Endodermal cell (in vitro differentiated cells): ENCODE measurements at regions not wholly inside any gene's neighbourhood (a gene's known extent, or its start where the extent isn't known, plus 50 kb on each side); places are given as distances from the start of the nearest gene placed in this dataset.

Experiments used
- DNase-seq: peaks from one replicate; pipeline ENCODE4 v3.0.0-alpha.2; 2017
- H3K27ac ChIP-seq: 2 replicates; pipeline ENCODE4 v1.5.1; 2013; ENCODE audit warnings: mild to moderate bottlenecking, low read depth, low read length, moderate library complexity
- H3K27me3 ChIP-seq: 2 replicates; pipeline ENCODE4 v1.6.1; 2013; ENCODE audit warnings: mild to moderate bottlenecking, low read length, moderate library complexity; ENCODE audit not compliant: insufficient read depth, control insufficient read depth, poor library complexity, severe bottlenecking
- H3K36me3 ChIP-seq: 2 replicates; pipeline ENCODE4 v1.7.0; 2013; ENCODE audit warnings: mild to moderate bottlenecking, low read length, moderate library complexity; ENCODE audit not compliant: control insufficient read depth, insufficient read depth
- H3K4me1 ChIP-seq: one replicate; pipeline ENCODE4 v1.7.0; 2013; ENCODE audit warnings: low read length; ENCODE audit not compliant: control insufficient read depth, insufficient read depth
- H3K4me3 ChIP-seq: 2 replicates; pipeline ENCODE4 v1.5.1; 2013; ENCODE audit warnings: mild to moderate bottlenecking, low read length, moderate library complexity
- H3K9ac ChIP-seq: 2 replicates; pipeline ENCODE4 v1.6.1; 2013; ENCODE audit warnings: mild to moderate bottlenecking, low read length, moderate library complexity; ENCODE audit not compliant: poor library complexity, severe bottlenecking; ENCODE audit errors: extremely low read depth
- H3K9me3 ChIP-seq: 2 replicates; pipeline ENCODE4 v1.6.1; 2013; ENCODE audit warnings: mild to moderate bottlenecking, low read length, moderate library complexity; ENCODE audit not compliant: control insufficient read depth
- H3K27ac Mint-ChIP-seq: 2 replicates; pipeline ENCODE4 v1.8.0; 2020; ENCODE audit warnings: mixed read lengths
- H3K27me3 Mint-ChIP-seq: 2 replicates; pipeline ENCODE4 v1.8.0; 2021; ENCODE audit warnings: mild to moderate bottlenecking, mixed read lengths; ENCODE audit not compliant: insufficient read depth
- H3K36me3 Mint-ChIP-seq: 2 replicates; pipeline ENCODE4 v1.8.0; 2020; ENCODE audit warnings: low read depth, mixed read lengths
- H3K4me1 Mint-ChIP-seq: 2 replicates; pipeline ENCODE4 v1.8.0; 2020; ENCODE audit warnings: mixed read lengths
- H3K4me3 Mint-ChIP-seq: 2 replicates; pipeline ENCODE4 v1.8.0; 2020; ENCODE audit warnings: mild to moderate bottlenecking, moderate library complexity, mixed read lengths
- H3K9me3 Mint-ChIP-seq: 2 replicates; pipeline ENCODE4 v1.8.0; 2020; ENCODE audit warnings: mild to moderate bottlenecking, mixed read lengths
- WGBS, 2 experiments: methylation state at CpG; one replicate each; pipeline versions ENCODE4 v1.1.5 to v1.1.7; 2013; ENCODE audit warnings: missing lambda C conversion rate in 2 of 2, mixed read lengths in 1 of 2; ENCODE audit not compliant: insufficient coverage in 1 of 2, insufficient read length in 1 of 2; 5-methylcytosine and 5-hydroxymethylcytosine counted together
- TF ChIP-seq, protein P1 (sequence below): fragments of 200-600 bp; sonication (generic); conservative IDR thresholded peaks from 2 replicates; pipeline ENCODE4 v1.5.0; 2021; ENCODE audit warnings: antibody characterized with exemption, mild to moderate bottlenecking

DNA sequence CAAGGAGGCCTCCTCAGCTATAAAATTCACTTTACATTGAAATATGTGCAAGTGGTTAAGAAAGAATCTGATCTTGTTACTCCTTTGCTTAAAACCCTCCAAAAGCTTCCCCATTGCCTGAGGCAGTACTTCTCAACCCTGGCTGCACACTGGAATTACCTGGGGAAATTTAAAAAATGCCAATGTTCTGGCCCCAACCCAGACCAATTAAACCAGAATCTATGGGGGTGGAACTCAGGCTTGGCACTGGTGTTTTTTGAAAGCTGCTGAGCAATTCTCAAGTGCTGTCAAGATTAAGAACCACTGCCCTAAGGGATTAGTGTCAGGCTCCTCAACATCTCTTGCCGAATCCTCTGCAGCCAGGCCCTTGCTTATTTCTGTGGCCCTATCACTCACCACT lies 269.6 kb downstream of the ELAVL2 start:
- no peak for DNase-seq
- Histone ChIP-seq H3K4me1 (peaks cover 4% of the 10 kb centered on the region), H3K9me3 (peaks cover 7% of the 10 kb centered on the region), H3K27me3 (peaks cover 8% of the 10 kb centered on the region), H3K36me3 (no peaks in the 10 kb centered on the region), H3K27ac (peak overlapping the region; percentile 62), H3K4me3 (no peak overlapping the region), H3K9ac (no peak overlapping the region)
- no peaks in the 10 kb centered on the region for H3K36me3 Mint-ChIP-seq
- H3K9me3 Mint-ChIP-seq = no peaks in the 10 kb centered on the region
- no peak overlapping the region for H3K4me3 Mint-ChIP-seq
- peaks cover 7% of the 10 kb centered on the region for H3K27me3 Mint-ChIP-seq
- H3K27ac Mint-ChIP-seq = no peak overlapping the region
- peaks cover 13% of the 10 kb centered on the region for H3K4me1 Mint-ChIP-seq
- WGBS, 2 experiments = 78 to 100% methylated on average over 1 of the region's 1 CpG
- TF ChIP-seq, protein P1, sequence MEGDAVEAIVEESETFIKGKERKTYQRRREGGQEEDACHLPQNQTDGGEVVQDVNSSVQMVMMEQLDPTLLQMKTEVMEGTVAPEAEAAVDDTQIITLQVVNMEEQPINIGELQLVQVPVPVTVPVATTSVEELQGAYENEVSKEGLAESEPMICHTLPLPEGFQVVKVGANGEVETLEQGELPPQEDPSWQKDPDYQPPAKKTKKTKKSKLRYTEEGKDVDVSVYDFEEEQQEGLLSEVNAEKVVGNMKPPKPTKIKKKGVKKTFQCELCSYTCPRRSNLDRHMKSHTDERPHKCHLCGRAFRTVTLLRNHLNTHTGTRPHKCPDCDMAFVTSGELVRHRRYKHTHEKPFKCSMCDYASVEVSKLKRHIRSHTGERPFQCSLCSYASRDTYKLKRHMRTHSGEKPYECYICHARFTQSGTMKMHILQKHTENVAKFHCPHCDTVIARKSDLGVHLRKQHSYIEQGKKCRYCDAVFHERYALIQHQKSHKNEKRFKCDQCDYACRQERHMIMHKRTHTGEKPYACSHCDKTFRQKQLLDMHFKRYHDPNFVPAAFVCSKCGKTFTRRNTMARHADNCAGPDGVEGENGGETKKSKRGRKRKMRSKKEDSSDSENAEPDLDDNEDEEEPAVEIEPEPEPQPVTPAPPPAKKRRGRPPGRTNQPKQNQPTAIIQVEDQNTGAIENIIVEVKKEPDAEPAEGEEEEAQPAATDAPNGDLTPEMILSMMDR = no peak

DNA sequence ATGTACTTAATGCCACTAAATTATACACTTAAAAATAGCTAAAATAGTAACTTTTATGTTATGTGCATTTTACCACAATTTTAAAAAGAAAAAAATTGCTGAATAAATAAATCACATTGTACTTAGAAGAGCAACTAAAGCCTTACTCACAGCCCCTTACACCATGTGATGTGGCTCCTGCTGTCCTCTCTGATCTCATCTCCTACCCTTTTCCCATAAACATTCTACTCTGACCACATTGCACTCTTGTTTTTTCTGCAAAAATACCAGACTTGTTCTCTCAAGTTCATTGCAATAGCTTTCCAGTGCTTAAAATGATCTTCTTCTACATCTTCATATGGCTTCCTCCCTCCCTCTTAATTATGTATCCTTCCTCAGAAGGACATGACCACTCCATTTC lies 268.4 kb downstream of the ELAVL2 start:
- Mint-ChIP-seq H3K9me3 (no peaks in the 10 kb centered on the region), H3K36me3 (no peaks in the 10 kb centered on the region), H3K27me3 (peaks cover 7% of the 10 kb centered on the region), H3K4me1 (peaks cover 11% of the 10 kb centered on the region), H3K4me3 (no peak overlapping the region), H3K27ac (no peak overlapping the region)
- Histone ChIP-seq H3K27me3 (peaks cover 8% of the 10 kb centered on the region), H3K27ac (no peak overlapping the region), H3K36me3 (no peaks in the 10 kb centered on the region), H3K9me3 (peaks cover 7% of the 10 kb centered on the region), H3K9ac (no peak overlapping the region), H3K4me1 (no peaks in the 10 kb centered on the region), H3K4me3 (no peak overlapping the region)
- TF ChIP-seq, protein P1 = no peak
- no peak for DNase-seq

DNA sequence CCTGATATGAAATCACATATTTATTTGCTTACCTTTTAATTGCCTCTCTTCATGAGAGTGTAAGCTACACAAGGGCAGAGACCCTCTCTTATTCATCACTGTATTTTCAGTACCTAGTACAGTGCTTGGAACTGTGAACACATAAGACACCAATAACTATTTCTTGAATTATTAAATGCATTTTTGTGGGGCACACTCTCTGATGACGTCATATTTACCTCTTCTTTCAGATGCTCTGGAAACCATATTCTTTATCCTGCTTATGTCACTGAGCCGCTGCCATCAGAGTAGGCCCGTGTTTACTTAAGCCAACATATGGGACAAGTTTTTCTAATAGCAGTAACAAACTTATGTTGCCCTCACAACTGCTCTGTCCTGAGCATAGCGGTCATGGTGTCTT lies 266.5 kb downstream of the ELAVL2 start:
- H3K4me1 ChIP-seq = no peaks in the 10 kb centered on the region
- H3K27ac ChIP-seq = no peak overlapping the region
- peaks cover 7% of the 10 kb centered on the region for H3K9me3 ChIP-seq
- Mint-ChIP-seq H3K27ac (no peak overlapping the region), H3K27me3 (peaks cover 7% of the 10 kb centered on the region), H3K4me1 (peaks cover 11% of the 10 kb centered on the region), H3K4me3 (no peak overlapping the region), H3K36me3 (no peaks in the 10 kb centered on the region), H3K9me3 (no peaks in the 10 kb centered on the region)
- H3K9ac ChIP-seq = no peak overlapping the region
- no peaks in the 10 kb centered on the region for H3K36me3 ChIP-seq
- no peak overlapping the region for H3K4me3 ChIP-seq
- 89 to 100% methylated on average over 4 of the region's 4 CpGs for WGBS, 2 experiments
- TF ChIP-seq, protein P1 = no peak
- peaks cover 4% of the 10 kb centered on the region for H3K27me3 ChIP-seq
- DNase-seq = no peak
